Glutamatergic neuron (in vitro differentiated cells): ENCODE measurements at regions not wholly inside any gene's neighbourhood (a gene's known extent, or its start where the extent isn't known, plus 50 kb on each side); places are given as distances from the start of the nearest gene placed in this dataset.

Experiments
- DNase-seq: peaks from one replicate; pipeline ENCODE4 v3.0.0; 2022
- H3K27ac Mint-ChIP-seq: one replicate; pipeline ENCODE4 v1.8.0; 2020; ENCODE audit warnings: mild to moderate bottlenecking, mixed read lengths, inconsistent platforms; ENCODE audit not compliant: unreplicated experiment
- H3K27me3 Mint-ChIP-seq: one replicate; pipeline ENCODE4 v1.8.0; 2020; ENCODE audit warnings: mild to moderate bottlenecking, moderate library complexity, mixed read lengths, inconsistent platforms; ENCODE audit not compliant: unreplicated experiment
- H3K36me3 Mint-ChIP-seq: one replicate; pipeline ENCODE4 v1.8.0; 2020; ENCODE audit warnings: mild to moderate bottlenecking, mixed read lengths, inconsistent platforms; ENCODE audit not compliant: unreplicated experiment
- H3K4me1 Mint-ChIP-seq: one replicate; pipeline ENCODE4 v1.8.0; 2020; ENCODE audit warnings: mild to moderate bottlenecking, low read depth, mixed read lengths, inconsistent platforms; ENCODE audit not compliant: unreplicated experiment
- H3K4me3 Mint-ChIP-seq: one replicate; pipeline ENCODE4 v1.8.0; 2020; ENCODE audit warnings: mild to moderate bottlenecking, mixed read lengths, inconsistent platforms; ENCODE audit not compliant: unreplicated experiment
- H3K9me3 Mint-ChIP-seq: one replicate; pipeline ENCODE4 v1.8.0; 2020; ENCODE audit warnings: mild to moderate bottlenecking, moderate library complexity, mixed read lengths, inconsistent platforms; ENCODE audit not compliant: unreplicated experiment
- TF ChIP-seq, protein P1 (sequence below): fragments of 200-600 bp; sonication (generic); IDR thresholded peaks from one replicate; pipeline ENCODE4 v1.5.0; 2021; ENCODE audit not compliant: partially characterized antibody, unreplicated experiment

DNA sequence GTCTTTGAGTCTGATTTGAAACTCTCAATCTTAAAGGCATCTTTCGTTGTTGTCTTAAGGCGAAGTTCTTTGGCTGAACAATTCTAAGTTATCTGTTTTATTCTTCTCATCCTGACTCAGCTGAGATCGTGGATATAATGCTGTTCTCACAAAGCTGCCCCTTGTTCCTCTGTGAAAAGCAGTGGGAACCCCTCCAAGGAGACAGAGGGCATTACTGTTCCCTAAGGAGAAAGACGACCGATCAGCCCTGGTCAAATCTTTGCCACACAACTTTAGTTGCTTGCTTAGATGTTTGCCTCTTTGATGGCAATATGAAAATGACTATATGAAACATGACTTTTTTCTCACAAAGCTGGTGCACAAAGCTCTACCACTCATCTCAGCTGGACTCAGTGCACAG is 1016.7 kb downstream of the REEP3 start:
- H3K36me3 Mint-ChIP-seq = no peaks in the 10 kb centered on the region
- H3K9me3 Mint-ChIP-seq = no peaks in the 10 kb centered on the region
- TF ChIP-seq, protein P1, sequence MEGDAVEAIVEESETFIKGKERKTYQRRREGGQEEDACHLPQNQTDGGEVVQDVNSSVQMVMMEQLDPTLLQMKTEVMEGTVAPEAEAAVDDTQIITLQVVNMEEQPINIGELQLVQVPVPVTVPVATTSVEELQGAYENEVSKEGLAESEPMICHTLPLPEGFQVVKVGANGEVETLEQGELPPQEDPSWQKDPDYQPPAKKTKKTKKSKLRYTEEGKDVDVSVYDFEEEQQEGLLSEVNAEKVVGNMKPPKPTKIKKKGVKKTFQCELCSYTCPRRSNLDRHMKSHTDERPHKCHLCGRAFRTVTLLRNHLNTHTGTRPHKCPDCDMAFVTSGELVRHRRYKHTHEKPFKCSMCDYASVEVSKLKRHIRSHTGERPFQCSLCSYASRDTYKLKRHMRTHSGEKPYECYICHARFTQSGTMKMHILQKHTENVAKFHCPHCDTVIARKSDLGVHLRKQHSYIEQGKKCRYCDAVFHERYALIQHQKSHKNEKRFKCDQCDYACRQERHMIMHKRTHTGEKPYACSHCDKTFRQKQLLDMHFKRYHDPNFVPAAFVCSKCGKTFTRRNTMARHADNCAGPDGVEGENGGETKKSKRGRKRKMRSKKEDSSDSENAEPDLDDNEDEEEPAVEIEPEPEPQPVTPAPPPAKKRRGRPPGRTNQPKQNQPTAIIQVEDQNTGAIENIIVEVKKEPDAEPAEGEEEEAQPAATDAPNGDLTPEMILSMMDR = no peak
- H3K4me3 Mint-ChIP-seq = no peak overlapping the region
- H3K27ac Mint-ChIP-seq = no peak overlapping the region
- H3K4me1 Mint-ChIP-seq = no peaks in the 10 kb centered on the region
- H3K27me3 Mint-ChIP-seq = no peaks in the 10 kb centered on the region
- DNase-seq = no peak

DNA sequence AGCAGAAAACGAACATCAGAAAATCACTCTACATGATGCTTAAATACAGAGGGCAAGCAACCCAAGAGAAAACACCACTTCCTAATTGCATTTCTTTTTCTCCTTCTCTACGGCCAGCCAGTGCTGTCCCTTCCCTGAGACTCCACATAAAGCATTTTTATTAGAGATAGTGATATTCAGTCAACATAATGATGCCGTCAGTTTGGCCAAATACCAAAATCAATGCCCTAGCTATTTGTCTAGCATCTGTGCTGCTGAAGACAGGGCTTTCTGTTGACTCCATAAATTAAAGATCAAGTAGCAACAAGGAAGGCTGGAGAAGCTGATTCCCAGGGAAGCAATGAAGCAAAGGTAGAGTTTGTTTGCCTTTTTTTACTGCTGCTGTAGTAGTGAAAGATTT is 1024.9 kb downstream of the REEP3 start:
- Mint-ChIP-seq H3K9me3 (no peaks in the 10 kb centered on the region), H3K27ac (no peak overlapping the region), H3K27me3 (no peaks in the 10 kb centered on the region), H3K36me3 (no peaks in the 10 kb centered on the region), H3K4me1 (no peaks in the 10 kb centered on the region), H3K4me3 (no peak overlapping the region)
- DNase-seq = no peak
- TF ChIP-seq, protein P1 = no peak

DNA sequence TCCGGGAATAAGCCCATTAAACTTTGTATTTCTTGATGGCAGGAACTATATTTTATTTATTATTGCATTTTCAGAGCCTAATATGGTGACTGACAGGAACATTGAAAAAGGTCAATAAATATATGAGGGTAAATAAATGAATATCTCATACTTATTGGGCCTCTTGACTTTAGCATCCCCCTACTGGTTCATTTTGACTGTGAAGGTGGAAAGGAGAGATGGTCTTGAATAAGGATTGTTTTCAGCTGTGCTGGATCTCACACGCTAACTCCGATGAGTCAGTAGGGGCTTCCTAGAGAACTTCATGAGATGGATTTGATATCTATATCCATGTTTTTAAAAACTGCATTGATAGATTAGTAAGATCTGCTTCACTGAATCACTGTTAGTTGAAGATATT is 1026.0 kb downstream of the REEP3 start:
- DNase-seq = no peak
- no peaks in the 10 kb centered on the region for H3K27me3 Mint-ChIP-seq
- H3K9me3 Mint-ChIP-seq = no peaks in the 10 kb centered on the region
- TF ChIP-seq, protein P1 = no peak
- H3K4me1 Mint-ChIP-seq = no peaks in the 10 kb centered on the region
- H3K4me3 Mint-ChIP-seq = no peak overlapping the region
- H3K27ac Mint-ChIP-seq = no peak overlapping the region
- H3K36me3 Mint-ChIP-seq = no peaks in the 10 kb centered on the region

DNA sequence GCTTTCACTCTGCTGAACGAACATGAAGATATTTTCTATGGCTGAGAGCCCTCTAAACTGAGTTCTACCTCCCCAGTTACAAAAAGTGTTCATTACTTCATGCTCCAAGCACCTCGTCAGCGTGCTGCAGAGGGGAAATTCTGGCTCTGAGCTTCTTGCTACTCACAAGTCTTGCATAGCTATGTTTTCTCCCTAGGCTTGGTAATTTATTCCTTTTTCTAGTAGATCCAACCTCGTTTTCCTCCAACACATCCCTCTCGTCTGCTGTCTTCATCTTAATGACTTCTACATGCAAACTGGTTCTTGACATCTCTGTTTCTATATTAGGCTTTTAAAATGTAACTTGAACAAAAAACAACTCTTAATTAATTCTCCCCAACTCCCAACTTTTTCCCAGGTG is 1034.5 kb downstream of the REEP3 start:
- H3K36me3 Mint-ChIP-seq = no peaks in the 10 kb centered on the region
- H3K4me3 Mint-ChIP-seq = no peak overlapping the region
- H3K9me3 Mint-ChIP-seq = no peaks in the 10 kb centered on the region
- no peaks in the 10 kb centered on the region for H3K27me3 Mint-ChIP-seq
- no peaks in the 10 kb centered on the region for H3K4me1 Mint-ChIP-seq
- no peak overlapping the region for H3K27ac Mint-ChIP-seq
- no peak for DNase-seq
- TF ChIP-seq, protein P1 = no peak

DNA sequence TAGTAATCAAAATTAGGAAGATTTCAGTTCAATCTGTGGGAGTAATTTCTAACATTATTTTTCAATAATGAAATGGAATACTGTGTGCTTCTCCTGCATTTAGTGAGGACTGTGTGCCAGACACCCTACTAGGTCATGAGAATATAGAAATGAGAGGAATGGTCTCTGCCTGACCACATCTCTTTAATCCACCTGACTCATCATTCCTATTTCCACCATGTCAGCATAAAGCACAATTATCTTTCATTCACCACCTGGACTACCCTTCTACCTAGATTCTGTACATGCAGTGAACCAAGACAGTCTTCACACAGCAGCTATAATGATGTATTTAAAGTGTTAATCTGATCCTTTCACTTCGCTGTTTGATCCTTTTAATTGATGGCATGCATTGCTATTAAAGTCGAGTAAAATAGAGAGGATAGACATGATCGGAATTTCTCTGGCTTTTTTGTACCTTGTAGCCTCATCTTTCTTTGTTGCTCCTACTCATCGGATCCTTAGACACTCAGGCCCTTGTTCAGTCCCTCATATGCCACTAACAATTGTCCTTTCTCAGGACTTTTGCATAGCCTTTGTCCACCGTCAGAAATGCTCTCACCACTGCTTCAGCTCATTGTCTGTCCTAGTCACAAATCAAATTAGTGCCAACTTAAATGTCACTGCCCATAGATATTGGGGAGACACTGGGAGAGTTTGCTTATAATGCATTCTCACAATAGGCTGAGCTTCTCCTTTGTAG is 1037.1 kb downstream of the REEP3 start:
- H3K27ac Mint-ChIP-seq = no peak overlapping the region
- DNase-seq = no peak
- TF ChIP-seq, protein P1 = no peak

More for the DNA sequence above, 1037.1 kb downstream of the REEP3 start:
- Mint-ChIP-seq H3K36me3 (no peaks in the 10 kb centered on the region), H3K9me3 (no peaks in the 10 kb centered on the region), H3K4me3 (no peak overlapping the region), H3K27me3 (peaks cover 2% of the 10 kb centered on the region), H3K4me1 (no peaks in the 10 kb centered on the region)
